ENCODE measurements at regions not wholly inside any gene's neighbourhood (a gene's known extent, or its start where the extent isn't known, plus 50 kb on each side); places are given as distances from the start of the nearest gene placed in this dataset.

- no peak overlapping the region for H3K4me3 ChIP-seq (replicated peaks; ENCODE audit: low read depth, low read length)
- no peaks in the 10 kb centered on the region for H3K27me3 ChIP-seq (replicated peaks; ENCODE audit: control insufficient read depth, insufficient read depth, low read length)
- no peak for TF ChIP-seq CTCF (IDR thresholded peaks at IDR 0.05; ENCODE audit: insufficient read depth, low read length, poor library complexity, severe bottlenecking)
- DNase-seq (ENCODE audit: extremely low read depth, insufficient read length): no peak
- no peaks in the 10 kb centered on the region for H3K36me3 ChIP-seq (ENCODE audit: control insufficient read depth, insufficient read depth, low read length)
Measured at GRCh38 chr7:21358648-21359047, 69.2 kb upstream of the SP4 start.

GRCh38 chr7:21359163-21359562 is 68.7 kb upstream of the SP4 start:
- DNase-seq (ENCODE audit: extremely low read depth, insufficient read length): no peak
- TF ChIP-seq CTCF (IDR thresholded peaks at IDR 0.05; ENCODE audit: insufficient read depth, low read length, poor library complexity, severe bottlenecking): no peak
- no peak overlapping the region for H3K4me3 ChIP-seq (replicated peaks; ENCODE audit: low read depth, low read length)
- no peaks in the 10 kb centered on the region for H3K36me3 ChIP-seq (ENCODE audit: control insufficient read depth, insufficient read depth, low read length)
- no peaks in the 10 kb centered on the region for H3K27me3 ChIP-seq (replicated peaks; ENCODE audit: control insufficient read depth, insufficient read depth, low read length)

GRCh38 chr7:21361413-21362125 is 66.3 kb upstream of the SP4 start:
- peak; percentile 39 for DNase-seq (ENCODE audit: extremely low read depth, insufficient read length)
- H3K36me3 ChIP-seq (ENCODE audit: control insufficient read depth, insufficient read depth, low read length): no peaks in the 10 kb centered on the region
- H3K4me3 ChIP-seq (replicated peaks; ENCODE audit: low read depth, low read length): no peak overlapping the region
- TF ChIP-seq CTCF (IDR thresholded peaks at IDR 0.05; ENCODE audit: insufficient read depth, low read length, poor library complexity, severe bottlenecking): no peak
- no peaks in the 10 kb centered on the region for H3K27me3 ChIP-seq (replicated peaks; ENCODE audit: control insufficient read depth, insufficient read depth, low read length)

GRCh38 chr7:21364801-21365271 is 63.0 kb upstream of the SP4 start:
- H3K27me3 ChIP-seq (replicated peaks; ENCODE audit: control insufficient read depth, insufficient read depth, low read length): no peaks in the 10 kb centered on the region
- DNase-seq (ENCODE audit: extremely low read depth, insufficient read length): peak; percentile 46
- TF ChIP-seq CTCF (IDR thresholded peaks at IDR 0.05; ENCODE audit: insufficient read depth, low read length, poor library complexity, severe bottlenecking): no peak
- no peak overlapping the region for H3K4me3 ChIP-seq (replicated peaks; ENCODE audit: low read depth, low read length)
- no peaks in the 10 kb centered on the region for H3K36me3 ChIP-seq (ENCODE audit: control insufficient read depth, insufficient read depth, low read length)

GRCh38 chr7:21365866-21366624 is 61.8 kb upstream of the SP4 start:
- Histone ChIP-seq H3K36me3 (ENCODE audit: control insufficient read depth, insufficient read depth, low read length) (no peaks in the 10 kb centered on the region), H3K27me3 (replicated peaks; ENCODE audit: control insufficient read depth, insufficient read depth, low read length) (no peaks in the 10 kb centered on the region), H3K4me3 (replicated peaks; ENCODE audit: low read depth, low read length) (no peak overlapping the region)
- TF ChIP-seq CTCF (IDR thresholded peaks at IDR 0.05; ENCODE audit: insufficient read depth, low read length, poor library complexity, severe bottlenecking): no peak
- DNase-seq (ENCODE audit: extremely low read depth, insufficient read length): no peak
